HepG2 (cell line): ENCODE measurements at regions not wholly inside any gene's neighbourhood (a gene's known extent, or its start where the extent isn't known, plus 50 kb on each side); places are given as distances from the start of the nearest gene placed in this dataset.

Experiments
- FOXP1 ChIP-seq, 2 experiments: fragments of 450-650 bp in 1 of 2; IDR thresholded peaks; 2 replicates each; pipeline ENCODE4 v1.6.1; 2017 to 2018; ENCODE audit warnings: antibody characterized with exemption in 1 of 2
- FUBP1 ChIP-seq: sonication (generic); formaldehyde crosslinking; IDR thresholded peaks from 2 replicates; pipeline ENCODE4 v1.5.1; 2020; ENCODE audit warnings: missing genetic modification reagents, mild to moderate bottlenecking, borderline replicate concordance
- PHF21A ChIP-seq: sonication (generic); formaldehyde crosslinking; IDR thresholded peaks from 2 replicates; pipeline ENCODE4 v1.5.0; 2020; ENCODE audit warnings: mild to moderate bottlenecking, missing genetic modification reagents
- RCOR2 ChIP-seq: IDR thresholded peaks from 2 replicates; pipeline ENCODE4 v1.6.1; 2016; ENCODE audit warnings: missing biosample characterization, missing genetic modification reagents
- SP2 ChIP-seq: sonication (generic); formaldehyde crosslinking; IDR thresholded peaks from 2 replicates; pipeline ENCODE4 v1.5.1; 2020; ENCODE audit warnings: mild to moderate bottlenecking, missing genetic modification reagents
- TBP ChIP-seq: sonication (generic); formaldehyde crosslinking; IDR thresholded peaks from 2 replicates; pipeline ENCODE4 v1.5.0; 2020; ENCODE audit warnings: missing genetic modification reagents
- THAP11 ChIP-seq: IDR thresholded peaks from 2 replicates; pipeline ENCODE4 v1.6.1; 2016; ENCODE audit warnings: missing biosample characterization, missing genetic modification reagents
- ZBTB34 ChIP-seq: sonication (generic); formaldehyde crosslinking; IDR thresholded peaks from 2 replicates; pipeline ENCODE4 v1.8.0; 2022; ENCODE audit warnings: mild to moderate bottlenecking, missing genetic modification reagents
- ZKSCAN8 ChIP-seq: IDR thresholded peaks from 2 replicates; pipeline ENCODE4 v1.6.1; 2016; ENCODE audit warnings: borderline replicate concordance, missing genetic modification reagents, missing compliant biosample characterization
- ZNF512 ChIP-seq: sonication (generic); formaldehyde crosslinking; IDR thresholded peaks from 2 replicates; pipeline ENCODE4 v1.4.0; 2020; ENCODE audit warnings: mild to moderate bottlenecking, missing genetic modification reagents
- ZNF598 ChIP-seq: sonication (generic); formaldehyde crosslinking; IDR thresholded peaks from 2 replicates; pipeline ENCODE4 v1.5.1; 2020; ENCODE audit warnings: mild to moderate bottlenecking, missing genetic modification reagents, borderline replicate concordance
- TF ChIP-seq, protein P1 (sequence below): sonication (generic); formaldehyde crosslinking; IDR thresholded peaks from 2 replicates; pipeline ENCODE4 v1.5.0; 2020; ENCODE audit warnings: mild to moderate bottlenecking, missing genetic modification reagents, moderate library complexity

DNA sequence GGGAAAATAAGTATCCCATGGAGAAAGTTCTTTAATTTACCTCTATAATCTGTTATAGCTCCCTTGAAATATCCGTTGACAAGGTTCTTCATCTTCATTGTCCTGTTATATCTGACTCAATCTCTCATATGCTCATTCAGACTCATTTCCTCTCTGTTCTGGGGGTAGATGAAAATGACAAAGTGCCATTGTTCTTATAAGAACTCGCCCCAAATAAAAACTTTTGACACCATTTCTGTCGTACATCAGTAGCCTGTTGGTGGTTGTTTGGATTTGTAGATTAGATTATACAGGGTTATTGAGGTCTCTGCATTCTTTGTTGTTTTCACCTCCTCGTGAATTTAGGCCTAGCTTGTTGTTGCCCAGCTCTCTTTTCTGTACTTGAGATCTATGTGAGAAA is 55.2 kb upstream of the IPO9 start:
- TF ChIP-seq TBP (CRISPR knock-in tag) (no peak), THAP11 (CRISPR knock-in tag) (no peak), FOXP1 (IDR thresholded peaks at IDR 0.05) (no peak), FOXP1 (CRISPR knock-in tag; IDR thresholded peaks at IDR 0.05) (no peak), ZNF598 (CRISPR knock-in tag) (no peak), PHF21A (CRISPR knock-in tag) (no peak), RCOR2 (CRISPR knock-in tag) (no peak), ZKSCAN8 (no peak), FUBP1 (no peak), SP2 (CRISPR knock-in tag) (no peak), ZBTB34 (no peak), ZNF512 (CRISPR knock-in tag) (no peak)
- TF ChIP-seq, protein P1, sequence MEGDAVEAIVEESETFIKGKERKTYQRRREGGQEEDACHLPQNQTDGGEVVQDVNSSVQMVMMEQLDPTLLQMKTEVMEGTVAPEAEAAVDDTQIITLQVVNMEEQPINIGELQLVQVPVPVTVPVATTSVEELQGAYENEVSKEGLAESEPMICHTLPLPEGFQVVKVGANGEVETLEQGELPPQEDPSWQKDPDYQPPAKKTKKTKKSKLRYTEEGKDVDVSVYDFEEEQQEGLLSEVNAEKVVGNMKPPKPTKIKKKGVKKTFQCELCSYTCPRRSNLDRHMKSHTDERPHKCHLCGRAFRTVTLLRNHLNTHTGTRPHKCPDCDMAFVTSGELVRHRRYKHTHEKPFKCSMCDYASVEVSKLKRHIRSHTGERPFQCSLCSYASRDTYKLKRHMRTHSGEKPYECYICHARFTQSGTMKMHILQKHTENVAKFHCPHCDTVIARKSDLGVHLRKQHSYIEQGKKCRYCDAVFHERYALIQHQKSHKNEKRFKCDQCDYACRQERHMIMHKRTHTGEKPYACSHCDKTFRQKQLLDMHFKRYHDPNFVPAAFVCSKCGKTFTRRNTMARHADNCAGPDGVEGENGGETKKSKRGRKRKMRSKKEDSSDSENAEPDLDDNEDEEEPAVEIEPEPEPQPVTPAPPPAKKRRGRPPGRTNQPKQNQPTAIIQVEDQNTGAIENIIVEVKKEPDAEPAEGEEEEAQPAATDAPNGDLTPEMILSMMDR, result no peak
